ENCODE measurements at regions not wholly inside any gene's neighbourhood (a gene's known extent, or its start where the extent isn't known, plus 50 kb on each side); places are given as distances from the start of the nearest gene placed in this dataset.

DNA sequence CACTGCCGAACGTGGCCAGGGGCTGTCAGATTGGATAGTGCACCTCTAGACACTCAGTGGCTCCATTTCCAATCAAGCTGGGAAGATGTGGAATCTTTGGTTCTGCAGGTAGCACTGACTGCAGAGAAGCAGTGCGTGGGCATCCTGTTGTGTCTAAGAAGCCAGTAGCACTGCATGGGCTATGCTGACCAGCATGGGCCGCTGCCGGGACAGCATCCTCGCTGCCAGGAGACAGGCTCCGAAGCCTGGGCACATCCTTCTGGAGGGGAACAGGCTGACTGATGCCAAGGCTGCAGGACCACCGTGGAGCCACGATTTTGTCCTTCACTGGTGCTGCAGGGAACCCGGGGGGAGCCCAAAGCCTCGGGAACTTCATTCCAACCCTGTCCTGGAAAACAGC is 649.4 kb downstream of the NPHP4 start:
- TF ChIP-seq, protein P1, sequence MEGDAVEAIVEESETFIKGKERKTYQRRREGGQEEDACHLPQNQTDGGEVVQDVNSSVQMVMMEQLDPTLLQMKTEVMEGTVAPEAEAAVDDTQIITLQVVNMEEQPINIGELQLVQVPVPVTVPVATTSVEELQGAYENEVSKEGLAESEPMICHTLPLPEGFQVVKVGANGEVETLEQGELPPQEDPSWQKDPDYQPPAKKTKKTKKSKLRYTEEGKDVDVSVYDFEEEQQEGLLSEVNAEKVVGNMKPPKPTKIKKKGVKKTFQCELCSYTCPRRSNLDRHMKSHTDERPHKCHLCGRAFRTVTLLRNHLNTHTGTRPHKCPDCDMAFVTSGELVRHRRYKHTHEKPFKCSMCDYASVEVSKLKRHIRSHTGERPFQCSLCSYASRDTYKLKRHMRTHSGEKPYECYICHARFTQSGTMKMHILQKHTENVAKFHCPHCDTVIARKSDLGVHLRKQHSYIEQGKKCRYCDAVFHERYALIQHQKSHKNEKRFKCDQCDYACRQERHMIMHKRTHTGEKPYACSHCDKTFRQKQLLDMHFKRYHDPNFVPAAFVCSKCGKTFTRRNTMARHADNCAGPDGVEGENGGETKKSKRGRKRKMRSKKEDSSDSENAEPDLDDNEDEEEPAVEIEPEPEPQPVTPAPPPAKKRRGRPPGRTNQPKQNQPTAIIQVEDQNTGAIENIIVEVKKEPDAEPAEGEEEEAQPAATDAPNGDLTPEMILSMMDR (IDR thresholded peaks at IDR 0.05) = no peak
- no peak for TF ChIP-seq POLR2A (IDR thresholded peaks at IDR 0.05)
